Lung (tissue), 11 donors: ENCODE measurements at regions not wholly inside any gene's neighbourhood (a gene's known extent, or its start where the extent isn't known, plus 50 kb on each side); places are given as distances from the start of the nearest gene placed in this dataset.

Experiments
- ATAC-seq: fragments of 200-7000 bp; cut with Tn5 transposase; one replicate; pipeline ENCODE4 v1.9.1; 2020; ENCODE audit warnings: moderate number of reproducible peaks; ENCODE audit not compliant: insufficient read depth, low FRiP score
- DNase-seq, 3 donors: peaks; one replicate each; pipeline ENCODE4 v3.0.0-alpha.2; 2013 to 2017
- H3K27ac ChIP-seq, 2 donors: one replicate each; pipeline ENCODE4 v1.5.1; 2013; ENCODE audit warnings: mild to moderate bottlenecking in 2 of 2, moderate library complexity in 2 of 2, control low read depth in 1 of 2, inconsistent platforms in 1 of 2, low read depth in 1 of 2, low read length in 1 of 2
- H3K27me3 ChIP-seq, 3 donors: one replicate each; pipeline ENCODE4 v1.5.1; 2013; ENCODE audit warnings: low read length in 2 of 3; ENCODE audit not compliant: control insufficient read depth in 3 of 3, insufficient read depth in 3 of 3
- H3K36me3 ChIP-seq, 4 donors: one replicate each; pipeline ENCODE4 v1.5.1; 2013; ENCODE audit warnings: low read length in 4 of 4, mild to moderate bottlenecking in 1 of 4, moderate library complexity in 1 of 4; ENCODE audit not compliant: control insufficient read depth in 4 of 4, insufficient read depth in 4 of 4
- H3K4me1 ChIP-seq, 5 donors: one replicate each; pipeline ENCODE4 v1.5.1; 2013; ENCODE audit warnings: low read length in 5 of 5, mild to moderate bottlenecking in 2 of 5, moderate library complexity in 1 of 5; ENCODE audit not compliant: control insufficient read depth in 5 of 5, insufficient read depth in 5 of 5
- H3K4me3 ChIP-seq: one replicate; pipeline ENCODE4 v1.5.1; 2013; ENCODE audit warnings: mild to moderate bottlenecking, control low read depth, moderate library complexity
- H3K9ac ChIP-seq, 2 donors: one replicate each; pipeline ENCODE4 v1.5.1; 2013; ENCODE audit warnings: low read length in 2 of 2, control low read depth in 1 of 2; ENCODE audit not compliant: insufficient read depth in 1 of 2
- H3K9me3 ChIP-seq, 4 donors: one replicate each; pipeline ENCODE4 v1.5.1; 2013; ENCODE audit warnings: low read length in 3 of 4, mild to moderate bottlenecking in 1 of 4, moderate library complexity in 1 of 4; ENCODE audit not compliant: control insufficient read depth in 4 of 4, insufficient read depth in 3 of 4
- WGBS, 2 donors: extraction: QIAGEN DNeasy Blood & Tissue Kit; methylation state at CpG; one replicate each; pipeline ENCODE4 v1.1.7; 2013; 5-methylcytosine and 5-hydroxymethylcytosine counted together
- TF ChIP-seq, protein P1 (sequence below): IDR thresholded peaks from 2 replicates; pipeline ENCODE4 v1.5.1; 2012; ENCODE audit warnings: mild to moderate bottlenecking; ENCODE audit errors: control extremely low read depth, extremely low read depth
- donor health status: control.
- donor health status: control.
- donor health status: Bipolar disorder and iron deficiency.
- donor health status: healthy.
- donor health status: DM: yes; HTN: yes; CAD: no.

DNA sequence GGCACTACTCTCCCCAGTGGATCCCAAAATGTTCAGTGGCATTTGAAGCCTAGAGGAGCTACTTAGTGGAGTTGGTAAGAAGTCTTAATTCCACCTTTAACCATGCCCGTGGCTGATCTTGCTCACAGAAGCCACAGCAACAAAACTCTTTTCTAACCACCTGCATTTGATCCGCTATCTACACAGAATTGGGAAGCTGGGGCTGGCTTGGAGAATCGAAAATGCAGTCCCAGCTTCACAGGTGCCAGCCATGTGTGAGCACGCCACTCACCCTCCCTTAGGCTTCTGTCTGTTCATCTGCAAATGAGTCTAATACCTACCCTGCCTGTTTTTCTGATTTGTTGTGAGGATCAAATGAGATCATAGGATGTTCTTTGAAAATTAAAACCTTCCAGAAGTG, 182.6 kb downstream of the BCL11A start:
- TF ChIP-seq, protein P1, sequence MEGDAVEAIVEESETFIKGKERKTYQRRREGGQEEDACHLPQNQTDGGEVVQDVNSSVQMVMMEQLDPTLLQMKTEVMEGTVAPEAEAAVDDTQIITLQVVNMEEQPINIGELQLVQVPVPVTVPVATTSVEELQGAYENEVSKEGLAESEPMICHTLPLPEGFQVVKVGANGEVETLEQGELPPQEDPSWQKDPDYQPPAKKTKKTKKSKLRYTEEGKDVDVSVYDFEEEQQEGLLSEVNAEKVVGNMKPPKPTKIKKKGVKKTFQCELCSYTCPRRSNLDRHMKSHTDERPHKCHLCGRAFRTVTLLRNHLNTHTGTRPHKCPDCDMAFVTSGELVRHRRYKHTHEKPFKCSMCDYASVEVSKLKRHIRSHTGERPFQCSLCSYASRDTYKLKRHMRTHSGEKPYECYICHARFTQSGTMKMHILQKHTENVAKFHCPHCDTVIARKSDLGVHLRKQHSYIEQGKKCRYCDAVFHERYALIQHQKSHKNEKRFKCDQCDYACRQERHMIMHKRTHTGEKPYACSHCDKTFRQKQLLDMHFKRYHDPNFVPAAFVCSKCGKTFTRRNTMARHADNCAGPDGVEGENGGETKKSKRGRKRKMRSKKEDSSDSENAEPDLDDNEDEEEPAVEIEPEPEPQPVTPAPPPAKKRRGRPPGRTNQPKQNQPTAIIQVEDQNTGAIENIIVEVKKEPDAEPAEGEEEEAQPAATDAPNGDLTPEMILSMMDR, result no peak
- Histone ChIP-seq H3K9ac (no peak overlapping the region), H3K9me3 (peaks cover 0 to 1% (median 0%) of the 10 kb centered on the region in 4 donors), H3K4me1 (peaks cover 0 to 6% (median 0%) of the 10 kb centered on the region in 5 donors), H3K27ac (no peak overlapping the region), H3K4me3 (no peak overlapping the region), H3K36me3 (no peaks in the 10 kb centered on the region), H3K27me3 (no peaks in the 10 kb centered on the region)
- no peak for ATAC-seq
- 62 to 81% methylated on average over 4 of the region's 4 CpGs for WGBS, 2 donors
- no peak for DNase-seq

- no peak for ATAC-seq
- WGBS, 2 donors, result 71 to 84% methylated on average over 2 of the region's 2 CpGs
- DNase-seq, result peak in 1 of 3 donors; percentile 32
- no peak overlapping the region for H3K27ac ChIP-seq
- TF ChIP-seq, protein P1, result no peak
- no peaks in the 10 kb centered on the region for H3K36me3 ChIP-seq
- H3K4me1 ChIP-seq, result peaks cover 0 to 11% (median 0%) of the 10 kb centered on the region in 5 donors
- no peaks in the 10 kb centered on the region for H3K27me3 ChIP-seq
- peaks cover 0 to 1% (median 0%) of the 10 kb centered on the region in 4 donors for H3K9me3 ChIP-seq
- H3K4me3 ChIP-seq, result no peak overlapping the region
- H3K9ac ChIP-seq, result no peak overlapping the region
Measured at GRCh38 chr2:60368456-60368855, 185.0 kb downstream of the BCL11A start.

DNA sequence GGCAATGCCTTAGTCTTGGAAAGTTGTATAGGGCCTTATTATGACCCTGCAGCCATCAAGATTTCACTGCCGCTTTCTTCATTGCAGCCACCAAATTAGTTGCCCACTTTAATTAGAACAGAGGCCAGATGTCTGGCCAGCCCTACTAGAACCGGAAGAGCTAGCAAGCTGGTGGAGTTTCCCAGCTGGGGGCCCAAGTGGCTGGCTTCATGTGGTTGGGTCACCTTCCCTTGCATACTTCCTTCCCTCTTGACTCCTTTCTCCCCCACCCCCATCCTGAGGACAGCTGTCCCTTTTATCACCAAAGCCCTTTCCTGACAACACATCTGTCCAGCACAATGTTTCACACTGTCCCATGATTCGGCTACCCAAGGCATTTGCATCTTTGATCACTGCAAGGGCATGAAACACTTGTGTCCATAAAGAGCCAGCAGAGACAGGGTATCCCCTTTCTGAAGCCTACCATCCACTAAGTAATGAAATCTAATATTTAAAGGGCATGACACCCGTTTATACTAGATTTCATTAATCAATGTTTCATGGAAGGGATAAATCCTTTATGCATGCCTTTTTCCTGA, 187.2 kb downstream of the BCL11A start:
- no peak overlapping the region for H3K27ac ChIP-seq
- H3K4me1 ChIP-seq, result peaks cover 0 to 10% (median 0%) of the 10 kb centered on the region in 5 donors
- ATAC-seq, result no peak
- no peaks in the 10 kb centered on the region for H3K36me3 ChIP-seq
- no peaks in the 10 kb centered on the region for H3K27me3 ChIP-seq
- WGBS, 2 donors, result 21 to 45% methylated on average over 4 of the region's 4 CpGs
- H3K9me3 ChIP-seq, result no peaks in the 10 kb centered on the region
- no peak for DNase-seq
- H3K9ac ChIP-seq, result no peak overlapping the region
- TF ChIP-seq, protein P1, result no peak
- H3K4me3 ChIP-seq, result no peak overlapping the region

DNA sequence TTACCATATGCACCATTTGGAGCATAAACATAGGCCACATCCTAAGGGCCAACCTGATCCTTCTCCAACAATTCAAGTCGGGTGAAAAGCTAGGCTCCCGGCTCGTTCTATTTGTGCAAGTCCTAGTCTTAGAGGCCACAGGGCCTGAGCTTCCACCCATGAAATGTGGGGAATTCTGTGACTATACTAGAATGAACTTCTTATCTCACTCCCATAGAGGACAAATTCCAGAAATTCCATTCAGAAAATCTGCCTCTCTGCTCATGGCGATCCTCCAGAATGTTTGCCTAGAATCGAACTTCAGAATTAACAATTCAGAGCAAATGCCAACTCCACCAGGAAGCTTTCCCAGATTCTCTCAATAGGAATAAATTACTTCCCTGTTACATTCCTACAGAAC, 187.9 kb downstream of the BCL11A start:
- Histone ChIP-seq H3K27ac (no peak overlapping the region), H3K9me3 (no peaks in the 10 kb centered on the region), H3K9ac (no peak overlapping the region), H3K4me3 (no peak overlapping the region), H3K4me1 (peaks cover 0 to 10% (median 0%) of the 10 kb centered on the region in 5 donors), H3K27me3 (no peaks in the 10 kb centered on the region), H3K36me3 (no peaks in the 10 kb centered on the region)
- no peak for DNase-seq
- WGBS, 2 donors, result 50 to 73% methylated on average over 5 of the region's 5 CpGs
- ATAC-seq, result no peak
- TF ChIP-seq, protein P1, result no peak
